Esophagus muscularis mucosa (tissue), 4 donors: ENCODE measurements at regions not wholly inside any gene's neighbourhood (a gene's known extent, or its start where the extent isn't known, plus 50 kb on each side); places are given as distances from the start of the nearest gene placed in this dataset.

Experiments used
- DNase-seq: peaks from one replicate; pipeline ENCODE4 v3.0.0-alpha.2; 2017; ENCODE audit errors: extremely low spot score
- H3K27ac ChIP-seq, 4 donors: fragments of 200-600 bp; sonication (generic); replicated peaks in 1 of 4; 1 replicate in 3 of 4; 2 replicates in 1 of 4; pipeline ENCODE4 v1.5.1; 2016 to 2019; ENCODE audit warnings: mild to moderate bottlenecking in 1 of 4
- H3K27me3 ChIP-seq, 4 donors: fragments of 200-600 bp; sonication (generic); one replicate each; pipeline versions ENCODE4 v1.5.1 to v1.6.0; 2016 to 2019
- H3K36me3 ChIP-seq, 4 donors: fragments of 200-600 bp; sonication (generic); one replicate each; pipeline ENCODE4 v1.5.1; 2016 to 2019
- H3K4me1 ChIP-seq, 4 donors: fragments of 200-600 bp; sonication (generic); one replicate each; pipeline ENCODE4 v1.5.1; 2016 to 2019
- H3K4me3 ChIP-seq, 4 donors: fragments of 200-600 bp; sonication (generic); 1 replicate in 2 of 4; 2 replicates in 2 of 4; pipeline ENCODE4 v1.5.1; 2016 to 2019; ENCODE audit warnings: mild to moderate bottlenecking in 4 of 4, moderate library complexity in 1 of 4
- H3K9me3 ChIP-seq, 4 donors: fragments of 200-600 bp; sonication (generic); 1 replicate in 3 of 4; 2 replicates in 1 of 4; pipeline ENCODE4 v1.5.1; 2016 to 2019
- CTCF ChIP-seq, 3 experiments: fragments of 200-600 bp in 2 of 3; fragments of 450-650 bp in 1 of 3; sonication (generic) in 2 of 3; IDR thresholded peaks; one replicate each; pipeline ENCODE4 v1.5.1; 2017 to 2019; ENCODE audit warnings: antibody characterized with exemption in 3 of 3, mild to moderate bottlenecking in 2 of 3, moderate library complexity in 1 of 3
- EP300 ChIP-seq: sonication (generic); formaldehyde crosslinking; IDR thresholded peaks from one replicate; pipeline ENCODE4 v1.6.1; 2017; ENCODE audit warnings: antibody characterized with exemption
- POLR2A ChIP-seq: fragments of 450-650 bp; IDR thresholded peaks from one replicate; pipeline ENCODE4 v1.6.1; 2017; ENCODE audit warnings: antibody characterized with exemption, moderate library complexity, mild to moderate bottlenecking, low read depth
- POLR2AphosphoS5 ChIP-seq, 2 donors: sonication (generic); formaldehyde crosslinking; IDR thresholded peaks; one replicate each; pipeline ENCODE4 v1.6.1; 2017; ENCODE audit warnings: antibody characterized with exemption in 2 of 2
- WGBS: methylation state at CpG from one replicate; pipeline ENCODE4 v1.1.5; 2018; 5-methylcytosine and 5-hydroxymethylcytosine counted together
- intact Hi-C: fragments of 100-400 bp; cut with DNase I; formaldehyde crosslinking; loops from one replicate; pipeline ENCODE4 v1.15.1; 2023

- no peak overlapping the region for H3K27ac ChIP-seq
- H3K27me3 ChIP-seq, result no peaks in the 10 kb centered on the region
- no peak overlapping the region for H3K4me3 ChIP-seq
- no peaks in the 10 kb centered on the region for H3K36me3 ChIP-seq
- WGBS, result 90% methylated on average over 2 of the region's 2 CpGs
- no peak for DNase-seq
- no peaks in the 10 kb centered on the region for H3K4me1 ChIP-seq
- no peaks in the 10 kb centered on the region for H3K9me3 ChIP-seq
- intact Hi-C loops, result no loop called here
- TF ChIP-seq EP300 (no peak), CTCF (IDR thresholded peaks at IDR 0.05) (no peak), POLR2AphosphoS5 (IDR thresholded peaks at IDR 0.05) (no peak), POLR2A (no peak)
Observed at GRCh38 chr12:87772401-87772800, 256.8 kb downstream of the C12orf50 start.

GRCh38 chr12:87768501-87769287, 260.5 kb downstream of the C12orf50 start:
- intact Hi-C loops, result no loop called here
- H3K27me3 ChIP-seq, result no peaks in the 10 kb centered on the region
- no peaks in the 10 kb centered on the region for H3K9me3 ChIP-seq
- WGBS, result 73% methylated on average over 11 of the region's 11 CpGs
- H3K27ac ChIP-seq, result no peak overlapping the region
- TF ChIP-seq CTCF (IDR thresholded peaks at IDR 0.05), result no peak
- TF ChIP-seq EP300, result no peak
- TF ChIP-seq POLR2AphosphoS5 (IDR thresholded peaks at IDR 0.05), result no peak
- TF ChIP-seq POLR2A, result no peak
- H3K4me3 ChIP-seq, result no peak overlapping the region
- H3K36me3 ChIP-seq, result no peaks in the 10 kb centered on the region
- no peak for DNase-seq
- no peaks in the 10 kb centered on the region for H3K4me1 ChIP-seq

- intact Hi-C loops, result no loop called here
- Histone ChIP-seq H3K27ac (no peak overlapping the region), H3K9me3 (no peaks in the 10 kb centered on the region), H3K4me3 (no peak overlapping the region), H3K4me1 (no peaks in the 10 kb centered on the region), H3K27me3 (no peaks in the 10 kb centered on the region), H3K36me3 (no peaks in the 10 kb centered on the region)
- no peak for DNase-seq
- no peak for TF ChIP-seq POLR2AphosphoS5 (IDR thresholded peaks at IDR 0.05)
- no peak for TF ChIP-seq CTCF (IDR thresholded peaks at IDR 0.05)
- no peak for TF ChIP-seq POLR2A
- no peak for TF ChIP-seq EP300
Observed at GRCh38 chr12:87766044-87766443, 263.2 kb downstream of the C12orf50 start.

- no peaks in the 10 kb centered on the region for H3K27me3 ChIP-seq
- intact Hi-C loops, result no loop called here
- no peaks in the 10 kb centered on the region for H3K36me3 ChIP-seq
- no peak for DNase-seq
- no peaks in the 10 kb centered on the region for H3K4me1 ChIP-seq
- H3K27ac ChIP-seq, result no peak overlapping the region
- WGBS, result 92% methylated on average over 2 of the region's 2 CpGs
- TF ChIP-seq EP300 (no peak), CTCF (IDR thresholded peaks at IDR 0.05) (no peak), POLR2A (no peak), POLR2AphosphoS5 (IDR thresholded peaks at IDR 0.05) (no peak)
- H3K9me3 ChIP-seq, result no peaks in the 10 kb centered on the region
- no peak overlapping the region for H3K4me3 ChIP-seq
Observed at GRCh38 chr12:87760943-87761342, 268.3 kb downstream of the C12orf50 start.

GRCh38 chr12:87758271-87758670, 270.9 kb downstream of the C12orf50 start:
- DNase-seq, result no peak
- no peaks in the 10 kb centered on the region for H3K36me3 ChIP-seq
- intact Hi-C loops, result no loop called here
- no peaks in the 10 kb centered on the region for H3K4me1 ChIP-seq
- no peaks in the 10 kb centered on the region for H3K9me3 ChIP-seq
- H3K27me3 ChIP-seq, result no peaks in the 10 kb centered on the region
- H3K4me3 ChIP-seq, result no peak overlapping the region
- no peak overlapping the region for H3K27ac ChIP-seq
- no peak for TF ChIP-seq EP300
- no peak for TF ChIP-seq CTCF (IDR thresholded peaks at IDR 0.05)
- no peak for TF ChIP-seq POLR2AphosphoS5 (IDR thresholded peaks at IDR 0.05)
- no peak for TF ChIP-seq POLR2A
